Prostate gland (tissue), 2 donors: ENCODE measurements at regions not wholly inside any gene's neighbourhood (a gene's known extent, or its start where the extent isn't known, plus 50 kb on each side); places are given as distances from the start of the nearest gene placed in this dataset.

Source experiments
- CTCF ChIP-seq, 4 experiments: fragments of 200-600 bp in 2 of 4; fragments of 450-650 bp in 2 of 4; sonication (generic) in 2 of 4; IDR thresholded peaks; 1 replicate in 3 of 4; 2 replicates in 1 of 4; pipeline ENCODE4 v1.5.1; 2016 to 2019; ENCODE audit warnings: antibody characterized with exemption in 4 of 4, mild to moderate bottlenecking in 2 of 4, moderate library complexity in 2 of 4
- POLR2A ChIP-seq: fragments of 450-650 bp; IDR thresholded peaks from one replicate; pipeline ENCODE4 v1.6.1; 2016; ENCODE audit warnings: antibody characterized with exemption, mild to moderate bottlenecking

- no peak for TF ChIP-seq CTCF (IDR thresholded peaks at IDR 0.05)
- no peak for TF ChIP-seq POLR2A
Observed at GRCh38 chr2:235223011-235223410, 270.8 kb upstream of the AGAP1 start.
